HepG2 (cell line): ENCODE measurements at regions not wholly inside any gene's neighbourhood (a gene's known extent, or its start where the extent isn't known, plus 50 kb on each side); places are given as distances from the start of the nearest gene placed in this dataset.

Source experiments
- CREM ChIP-seq, 2 experiments: sonication (generic) in 1 of 2; formaldehyde crosslinking in 1 of 2; IDR thresholded peaks; 2 replicates each; pipeline versions ENCODE4 v1.4.0 to v1.6.1; 2016 to 2020; ENCODE audit warnings: antibody characterized with exemption in 1 of 2, mild to moderate bottlenecking in 1 of 2, missing genetic modification reagents in 1 of 2
- FOXA3 ChIP-seq: IDR thresholded peaks from 2 replicates; pipeline ENCODE4 v1.6.1; 2016; ENCODE audit warnings: missing genetic modification reagents, missing compliant biosample characterization
- HNF4G ChIP-seq, 2 experiments: sonication (generic) in 1 of 2; formaldehyde crosslinking in 1 of 2; IDR thresholded peaks; 2 replicates each; pipeline versions ENCODE4 v1.4.0 to v1.6.1; 2011 to 2020; ENCODE audit warnings: borderline replicate concordance in 2 of 2, low read depth in 2 of 2, mild to moderate bottlenecking in 2 of 2, low read length in 1 of 2, missing genetic modification reagents in 1 of 2, moderate library complexity in 1 of 2
- HNRNPL ChIP-seq: fragments of 200-400 bp; formaldehyde crosslinking; IDR thresholded peaks from 2 replicates; pipeline ENCODE4 v1.6.1; 2017; ENCODE audit warnings: mild to moderate bottlenecking, low read depth, low read length
- JUNB ChIP-seq: sonication (generic); formaldehyde crosslinking; IDR thresholded peaks from 2 replicates; pipeline ENCODE4 v1.8.0; 2022; ENCODE audit warnings: missing genetic modification reagents, mild to moderate bottlenecking, borderline replicate concordance
- KLF11 ChIP-seq: IDR thresholded peaks from 2 replicates; pipeline ENCODE4 v1.6.1; 2016; ENCODE audit warnings: missing compliant biosample characterization
- KLF16 ChIP-seq, 2 experiments: sonication (generic) in 1 of 2; formaldehyde crosslinking in 1 of 2; IDR thresholded peaks; 2 replicates each; pipeline versions ENCODE4 v1.6.1 to v1.8.0; 2016 to 2023; ENCODE audit warnings: missing genetic modification reagents in 2 of 2, missing compliant biosample characterization in 1 of 2
- MXI1 ChIP-seq: IDR thresholded peaks from 3 replicates; pipeline ENCODE4 v1.6.1; 2012; ENCODE audit warnings: low read depth, low read length, inconsistent platforms, borderline replicate concordance
- NFYC ChIP-seq: IDR thresholded peaks from 2 replicates; pipeline ENCODE4 v1.6.1; 2016; ENCODE audit warnings: missing genetic modification reagents, missing compliant biosample characterization
- ONECUT2 ChIP-seq: sonication (generic); formaldehyde crosslinking; IDR thresholded peaks from 2 replicates; pipeline ENCODE4 v1.4.0; 2020; ENCODE audit warnings: missing genetic modification reagents
- RFX1 ChIP-seq: fragments of 450-650 bp; IDR thresholded peaks from 2 replicates; pipeline ENCODE4 v1.6.1; 2017
- SIN3B ChIP-seq: fragments of 150-350 bp; IDR thresholded peaks from 2 replicates; pipeline ENCODE4 v1.6.1; 2014; ENCODE audit warnings: low read length
- WIZ ChIP-seq: sonication (generic); formaldehyde crosslinking; IDR thresholded peaks from 2 replicates; pipeline ENCODE4 v1.5.1; 2020; ENCODE audit warnings: mild to moderate bottlenecking, missing genetic modification reagents
- ZNF224 ChIP-seq: sonication (generic); formaldehyde crosslinking; IDR thresholded peaks from 2 replicates; pipeline ENCODE4 v1.5.0; 2020; ENCODE audit warnings: mild to moderate bottlenecking, missing genetic modification reagents
- ZNF451 ChIP-seq: sonication (generic); formaldehyde crosslinking; IDR thresholded peaks from 2 replicates; pipeline ENCODE4 v1.5.0; 2020; ENCODE audit warnings: mild to moderate bottlenecking, missing genetic modification reagents
- ZNF577 ChIP-seq: sonication (generic); formaldehyde crosslinking; IDR thresholded peaks from 2 replicates; pipeline ENCODE4 v1.4.0; 2020; ENCODE audit warnings: mild to moderate bottlenecking, low read depth, missing genetic modification reagents, borderline replicate concordance
- ZNF589 ChIP-seq: sonication (generic); formaldehyde crosslinking; conservative IDR thresholded peaks from 2 replicates; pipeline ENCODE4 v1.8.0; 2022; ENCODE audit warnings: mild to moderate bottlenecking, moderate library complexity, missing genetic modification reagents
- ZNF616 ChIP-seq: sonication (generic); formaldehyde crosslinking; IDR thresholded peaks from 2 replicates; pipeline ENCODE4 v1.5.0; 2020; ENCODE audit warnings: low read depth, mild to moderate bottlenecking, missing genetic modification reagents
- ZNF775 ChIP-seq: sonication (generic); formaldehyde crosslinking; IDR thresholded peaks from 2 replicates; pipeline ENCODE4 v1.4.0; 2020; ENCODE audit warnings: missing genetic modification reagents, mild to moderate bottlenecking, moderate library complexity, borderline replicate concordance
- TF ChIP-seq, protein P1 (sequence below): sonication (generic); formaldehyde crosslinking; IDR thresholded peaks from 2 replicates; pipeline ENCODE4 v1.5.1; 2020; ENCODE audit warnings: missing genetic modification reagents, mild to moderate bottlenecking, borderline replicate concordance
- TF ChIP-seq, protein P2 (sequence below): sonication (generic); formaldehyde crosslinking; IDR thresholded peaks from 2 replicates; pipeline ENCODE4 v1.4.0; 2020; ENCODE audit warnings: low read depth, mild to moderate bottlenecking, missing genetic modification reagents
- TF ChIP-seq, protein P3 (sequence below): sonication (generic); formaldehyde crosslinking; conservative IDR thresholded peaks from 2 replicates; pipeline ENCODE4 v1.4.0; 2020; ENCODE audit warnings: mild to moderate bottlenecking, missing genetic modification reagents, moderate library complexity
- TF ChIP-seq, protein P4 (sequence below): sonication (generic); formaldehyde crosslinking; IDR thresholded peaks from 2 replicates; pipeline ENCODE4 v1.5.0; 2020; ENCODE audit warnings: missing genetic modification reagents

DNA sequence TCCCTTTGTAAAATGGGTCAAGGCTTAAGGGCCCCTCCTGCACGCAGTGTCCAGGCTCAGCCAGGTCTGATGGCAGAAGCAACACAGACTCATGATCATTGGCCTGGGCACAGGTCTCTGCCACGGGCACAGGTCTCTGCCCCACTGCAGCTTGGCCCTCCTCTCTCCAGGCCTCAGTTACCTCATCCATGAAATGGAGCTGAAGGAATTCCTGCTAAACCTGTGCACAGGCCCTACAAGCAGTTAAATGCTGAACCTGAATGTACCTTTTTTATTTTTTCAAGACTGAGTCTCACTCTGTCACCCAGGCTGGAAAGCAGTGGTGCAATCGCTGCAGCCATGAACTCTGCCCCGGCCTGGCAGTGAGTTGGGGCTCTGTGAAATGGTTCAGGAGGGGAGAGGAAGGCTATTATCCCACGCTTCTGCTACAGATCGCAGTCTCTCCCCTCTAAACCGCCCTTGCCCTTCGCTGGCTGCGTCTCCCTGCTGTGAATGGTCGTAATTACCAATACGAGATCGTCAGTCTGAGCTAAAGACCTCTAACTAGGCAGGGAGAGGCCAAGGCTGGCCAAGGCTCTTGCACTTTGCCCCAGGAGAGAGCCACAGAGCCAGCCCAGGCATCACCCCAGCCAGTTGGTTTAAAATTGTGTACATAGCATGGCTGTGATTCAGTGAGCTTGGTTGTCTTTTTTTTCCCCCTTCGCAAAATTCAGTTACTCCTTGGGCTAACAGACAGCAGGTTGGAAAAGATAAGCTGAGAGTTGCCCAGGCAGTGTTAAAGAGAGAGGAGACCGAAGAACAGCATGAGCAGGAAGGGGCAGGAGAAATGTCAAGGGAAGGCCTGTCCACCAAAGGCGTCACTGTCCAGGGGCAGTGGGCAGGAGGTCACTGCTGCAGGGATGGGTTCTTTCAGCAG lies 93.0 kb upstream of the KCTD7 start (continued):
- TF ChIP-seq ONECUT2 (CRISPR knock-in tag) = no peak
- TF ChIP-seq MXI1 = peak; percentile 41; the same call in 1 of the 3 replicates
- TF ChIP-seq ZNF224 (CRISPR knock-in tag) = no peak
- no peak for TF ChIP-seq CREM (IDR thresholded peaks at IDR 0.05)
- no peak for TF ChIP-seq CREM (CRISPR knock-in tag; IDR thresholded peaks at IDR 0.05)
- TF ChIP-seq, protein P1, sequence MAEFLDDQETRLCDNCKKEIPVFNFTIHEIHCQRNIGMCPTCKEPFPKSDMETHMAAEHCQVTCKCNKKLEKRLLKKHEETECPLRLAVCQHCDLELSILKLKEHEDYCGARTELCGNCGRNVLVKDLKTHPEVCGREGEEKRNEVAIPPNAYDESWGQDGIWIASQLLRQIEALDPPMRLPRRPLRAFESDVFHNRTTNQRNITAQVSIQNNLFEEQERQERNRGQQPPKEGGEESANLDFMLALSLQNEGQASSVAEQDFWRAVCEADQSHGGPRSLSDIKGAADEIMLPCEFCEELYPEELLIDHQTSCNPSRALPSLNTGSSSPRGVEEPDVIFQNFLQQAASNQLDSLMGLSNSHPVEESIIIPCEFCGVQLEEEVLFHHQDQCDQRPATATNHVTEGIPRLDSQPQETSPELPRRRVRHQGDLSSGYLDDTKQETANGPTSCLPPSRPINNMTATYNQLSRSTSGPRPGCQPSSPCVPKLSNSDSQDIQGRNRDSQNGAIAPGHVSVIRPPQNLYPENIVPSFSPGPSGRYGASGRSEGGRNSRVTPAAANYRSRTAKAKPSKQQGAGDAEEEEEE (CRISPR knock-in tag) = no peak
- TF ChIP-seq, protein P2, sequence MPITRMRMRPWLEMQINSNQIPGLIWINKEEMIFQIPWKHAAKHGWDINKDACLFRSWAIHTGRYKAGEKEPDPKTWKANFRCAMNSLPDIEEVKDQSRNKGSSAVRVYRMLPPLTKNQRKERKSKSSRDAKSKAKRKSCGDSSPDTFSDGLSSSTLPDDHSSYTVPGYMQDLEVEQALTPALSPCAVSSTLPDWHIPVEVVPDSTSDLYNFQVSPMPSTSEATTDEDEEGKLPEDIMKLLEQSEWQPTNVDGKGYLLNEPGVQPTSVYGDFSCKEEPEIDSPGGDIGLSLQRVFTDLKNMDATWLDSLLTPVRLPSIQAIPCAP (CRISPR knock-in tag) = no peak
- TF ChIP-seq ZNF577 (CRISPR knock-in tag) = no peak
- no peak for TF ChIP-seq ZNF589 (CRISPR knock-in tag)
- no peak for TF ChIP-seq KLF11
- TF ChIP-seq RFX1 = no peak
- TF ChIP-seq SIN3B = no peak
- peak in 1 of 2 experiments; percentile 47; a peak in 1 of 4 replicates for TF ChIP-seq KLF16 (CRISPR knock-in tag; IDR thresholded peaks at IDR 0.05)
- TF ChIP-seq JUNB (CRISPR knock-in tag) = no peak
- TF ChIP-seq ZNF616 (CRISPR knock-in tag) = no peak
- TF ChIP-seq, protein P3, sequence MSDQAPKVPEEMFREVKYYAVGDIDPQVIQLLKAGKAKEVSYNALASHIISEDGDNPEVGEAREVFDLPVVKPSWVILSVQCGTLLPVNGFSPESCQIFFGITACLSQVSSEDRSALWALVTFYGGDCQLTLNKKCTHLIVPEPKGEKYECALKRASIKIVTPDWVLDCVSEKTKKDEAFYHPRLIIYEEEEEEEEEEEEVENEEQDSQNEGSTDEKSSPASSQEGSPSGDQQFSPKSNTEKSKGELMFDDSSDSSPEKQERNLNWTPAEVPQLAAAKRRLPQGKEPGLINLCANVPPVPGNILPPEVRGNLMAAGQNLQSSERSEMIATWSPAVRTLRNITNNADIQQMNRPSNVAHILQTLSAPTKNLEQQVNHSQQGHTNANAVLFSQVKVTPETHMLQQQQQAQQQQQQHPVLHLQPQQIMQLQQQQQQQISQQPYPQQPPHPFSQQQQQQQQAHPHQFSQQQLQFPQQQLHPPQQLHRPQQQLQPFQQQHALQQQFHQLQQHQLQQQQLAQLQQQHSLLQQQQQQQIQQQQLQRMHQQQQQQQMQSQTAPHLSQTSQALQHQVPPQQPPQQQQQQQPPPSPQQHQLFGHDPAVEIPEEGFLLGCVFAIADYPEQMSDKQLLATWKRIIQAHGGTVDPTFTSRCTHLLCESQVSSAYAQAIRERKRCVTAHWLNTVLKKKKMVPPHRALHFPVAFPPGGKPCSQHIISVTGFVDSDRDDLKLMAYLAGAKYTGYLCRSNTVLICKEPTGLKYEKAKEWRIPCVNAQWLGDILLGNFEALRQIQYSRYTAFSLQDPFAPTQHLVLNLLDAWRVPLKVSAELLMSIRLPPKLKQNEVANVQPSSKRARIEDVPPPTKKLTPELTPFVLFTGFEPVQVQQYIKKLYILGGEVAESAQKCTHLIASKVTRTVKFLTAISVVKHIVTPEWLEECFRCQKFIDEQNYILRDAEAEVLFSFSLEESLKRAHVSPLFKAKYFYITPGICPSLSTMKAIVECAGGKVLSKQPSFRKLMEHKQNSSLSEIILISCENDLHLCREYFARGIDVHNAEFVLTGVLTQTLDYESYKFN = peak; percentile 95
- TF ChIP-seq HNRNPL = 0 out of 2 replicates have a peak, but pooled peaks have one; percentile 57
- TF ChIP-seq FOXA3 (CRISPR knock-in tag) = peak; percentile 73
- TF ChIP-seq ZNF451 (CRISPR knock-in tag) = no peak
- no peak for TF ChIP-seq WIZ (CRISPR knock-in tag)
- TF ChIP-seq, protein P4, sequence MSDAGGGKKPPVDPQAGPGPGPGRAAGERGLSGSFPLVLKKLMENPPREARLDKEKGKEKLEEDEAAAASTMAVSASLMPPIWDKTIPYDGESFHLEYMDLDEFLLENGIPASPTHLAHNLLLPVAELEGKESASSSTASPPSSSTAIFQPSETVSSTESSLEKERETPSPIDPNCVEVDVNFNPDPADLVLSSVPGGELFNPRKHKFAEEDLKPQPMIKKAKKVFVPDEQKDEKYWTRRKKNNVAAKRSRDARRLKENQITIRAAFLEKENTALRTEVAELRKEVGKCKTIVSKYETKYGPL (CRISPR knock-in tag) = no peak
- peak; percentile 74 for TF ChIP-seq HNF4G (IDR thresholded peaks at IDR 0.05; ENCODE audit: borderline replicate concordance, low read depth, low read length)
- peak; percentile 90; the same call in 1 of the 2 replicates for TF ChIP-seq HNF4G (CRISPR knock-in tag; IDR thresholded peaks at IDR 0.05; ENCODE audit: borderline replicate concordance, low read depth)
- TF ChIP-seq ZNF775 = 0 out of 2 replicates have a peak, but pooled peaks have one; percentile 46
- TF ChIP-seq NFYC = no peak
